CD14-positive monocyte (primary cell): ENCODE measurements at regions not wholly inside any gene's neighbourhood (a gene's known extent, or its start where the extent isn't known, plus 50 kb on each side); places are given as distances from the start of the nearest gene placed in this dataset.

ENCODE experiments used
- DNase-seq, 3 donors: peaks; one replicate each; pipeline ENCODE4 v3.0.0-alpha.2; 2011 to 2022
- H2AFZ ChIP-seq: 2 replicates; pipeline ENCODE4 v1.6.0; 2012; ENCODE audit warnings: mild to moderate bottlenecking, low read depth, low read length, inconsistent platforms; ENCODE audit not compliant: insufficient read depth, poor library complexity, severe bottlenecking
- H3K27ac ChIP-seq, 2 donors: 1 replicate in 1 of 2; 2 replicates in 1 of 2; pipeline ENCODE4 v1.5.1; 2012 to 2013; ENCODE audit warnings: low read length in 2 of 2, control low read depth in 1 of 2, inconsistent platforms in 1 of 2, low read depth in 1 of 2, mild to moderate bottlenecking in 1 of 2
- H3K27me3 ChIP-seq, 2 donors: one replicate each; pipeline versions ENCODE4 v1.6.0 to v1.6.1; 2011 to 2013; ENCODE audit warnings: low read length in 2 of 2; ENCODE audit not compliant: control insufficient read depth in 2 of 2, insufficient read depth in 2 of 2
- H3K36me3 ChIP-seq, 2 donors: replicated peaks in 1 of 2; 1 replicate in 1 of 2; 2 replicates in 1 of 2; pipeline versions ENCODE4 v1.5.1 to v1.6.1; 2012 to 2013; ENCODE audit warnings: low read length in 2 of 2, control low read depth in 1 of 2, inconsistent platforms in 1 of 2, mild to moderate bottlenecking in 1 of 2; ENCODE audit not compliant: insufficient read depth in 2 of 2, control insufficient read depth in 1 of 2
- H3K4me1 ChIP-seq, 2 donors: 1 replicate in 1 of 2; 2 replicates in 1 of 2; pipeline versions ENCODE4 v1.5.1 to v1.6.1; 2012 to 2013; ENCODE audit warnings: low read length in 2 of 2, control low read depth in 1 of 2, inconsistent platforms in 1 of 2, mild to moderate bottlenecking in 1 of 2, moderate library complexity in 1 of 2; ENCODE audit not compliant: insufficient read depth in 2 of 2, control insufficient read depth in 1 of 2
- H3K4me2 ChIP-seq: replicated peaks from 2 replicates; pipeline ENCODE3; 2012; ENCODE audit warnings: low read length, moderate library complexity, mild to moderate bottlenecking; ENCODE audit not compliant: poor library complexity, severe bottlenecking; ENCODE audit errors: extremely low read depth
- H3K4me3 ChIP-seq, 3 experiments: fragments of 200-600 bp in 1 of 3; sonication (generic) in 1 of 3; replicated peaks in 1 of 3; 1 replicate in 2 of 3; 2 replicates in 1 of 3; pipeline ENCODE4 v1.5.1; 2011 to 2013; ENCODE audit warnings: low read length in 3 of 3, mild to moderate bottlenecking in 3 of 3, control low read depth in 2 of 3, low read depth in 2 of 3, inconsistent platforms in 1 of 3, moderate library complexity in 1 of 3
- H3K79me2 ChIP-seq: 2 replicates; pipeline ENCODE4 v1.6.0; 2012; ENCODE audit warnings: mild to moderate bottlenecking, control low read depth, inconsistent platforms, low read length, moderate library complexity; ENCODE audit not compliant: insufficient read depth
- H3K9ac ChIP-seq: 2 replicates; pipeline ENCODE4 v1.6.0; 2017; ENCODE audit warnings: low read length, mild to moderate bottlenecking; ENCODE audit not compliant: insufficient read depth, poor library complexity, severe bottlenecking
- H3K9me3 ChIP-seq, 2 donors: replicated peaks in 1 of 2; 1 replicate in 1 of 2; 2 replicates in 1 of 2; pipeline versions ENCODE4 v1.5.1 to v1.6.1; 2012 to 2013; ENCODE audit warnings: low read length in 2 of 2, control low read depth in 1 of 2; ENCODE audit not compliant: control insufficient read depth in 1 of 2, insufficient read depth in 1 of 2
- H4K20me1 ChIP-seq: 2 replicates; pipeline ENCODE4 v1.6.0; 2012; ENCODE audit warnings: mild to moderate bottlenecking, low read length, control low read depth, moderate library complexity; ENCODE audit not compliant: insufficient read depth
- H3K27ac Mint-ChIP-seq, 7 donors: one replicate each; pipeline ENCODE4 v1.8.0; 2020; ENCODE audit warnings: mild to moderate bottlenecking in 7 of 7, mixed read lengths in 7 of 7, moderate library complexity in 6 of 7, inconsistent platforms in 2 of 7
- H3K27me3 Mint-ChIP-seq, 3 donors: one replicate each; pipeline ENCODE4 v1.8.0; 2021 to 2022; ENCODE audit warnings: low read depth in 3 of 3, mild to moderate bottlenecking in 3 of 3, mixed read lengths in 3 of 3, moderate library complexity in 3 of 3, inconsistent platforms in 1 of 3
- H3K36me3 Mint-ChIP-seq, 2 donors: one replicate each; pipeline ENCODE4 v1.8.0; 2020; ENCODE audit warnings: mixed read lengths in 2 of 2, inconsistent platforms in 1 of 2, mild to moderate bottlenecking in 1 of 2
- H3K4me1 Mint-ChIP-seq: one replicate; pipeline ENCODE4 v1.8.0; 2020; ENCODE audit warnings: mild to moderate bottlenecking, mixed read lengths
- H3K4me3 Mint-ChIP-seq, 2 donors: one replicate each; pipeline ENCODE4 v1.8.0; 2020; ENCODE audit warnings: mild to moderate bottlenecking in 2 of 2, mixed read lengths in 2 of 2, moderate library complexity in 1 of 2
- H3K9me3 Mint-ChIP-seq, 7 donors: one replicate each; pipeline ENCODE4 v1.8.0; 2020 to 2022; ENCODE audit warnings: mixed read lengths in 7 of 7, mild to moderate bottlenecking in 6 of 7, moderate library complexity in 6 of 7, inconsistent platforms in 2 of 7
- CTCF ChIP-seq: fragments of 200-600 bp; IDR thresholded peaks from one replicate; pipeline ENCODE4 v1.8.0; 2022; ENCODE audit warnings: antibody characterized with exemption, mild to moderate bottlenecking
- WGBS: methylation state at CpG from one replicate; pipeline ENCODE4 v1.1.5; 2013; ENCODE audit warnings: missing lambda C conversion rate; ENCODE audit not compliant: insufficient coverage; 5-methylcytosine and 5-hydroxymethylcytosine counted together
- intact Hi-C, 2 donors: fragments of 100-400 bp; cut with micrococcal nuclease; formaldehyde crosslinking; loops; one replicate each; pipeline versions ENCODE4 v1.15.0 to v1.15.1; 2023

DNA sequence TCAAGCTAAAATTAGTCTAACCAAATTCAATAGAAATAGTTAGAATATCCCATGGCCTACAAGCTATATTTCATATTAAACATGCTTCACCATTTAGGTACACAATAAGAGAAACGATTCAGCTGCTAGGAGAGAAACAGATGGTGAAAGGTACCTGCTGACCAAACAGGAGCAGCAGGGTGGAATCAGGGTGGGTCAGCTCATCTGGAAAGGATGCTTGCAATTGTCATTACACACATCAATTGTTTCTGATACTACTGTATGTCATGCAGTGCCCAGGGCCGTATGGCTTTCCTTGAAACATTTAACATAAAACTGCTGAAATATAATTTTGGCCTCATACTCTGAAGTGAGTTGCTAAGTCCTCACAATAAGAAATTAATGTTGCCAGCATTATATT is 776.0 kb downstream of the DACH1 start:
- H3K36me3 Mint-ChIP-seq: no peaks in the 10 kb centered on the region
- Histone ChIP-seq H3K4me3 (no peak overlapping the region), H3K27me3 (no peaks in the 10 kb centered on the region), H3K4me1 (no peaks in the 10 kb centered on the region), H4K20me1 (no peaks in the 10 kb centered on the region), H3K9me3 (peaks cover 0 to 7% of the 10 kb centered on the region in 2 donors), H3K36me3 (no peaks in the 10 kb centered on the region), H3K9ac (no peak overlapping the region), H3K4me2 (no peak overlapping the region), H3K27ac (no peak overlapping the region), H2AFZ (no peak overlapping the region), H3K79me2 (no peaks in the 10 kb centered on the region)
- H3K4me1 Mint-ChIP-seq: no peaks in the 10 kb centered on the region
- no CpG with 5 or more reads among the region's 2 CpGs for WGBS
- no peak overlapping the region for H3K4me3 Mint-ChIP-seq
- DNase-seq: no peak
- intact Hi-C loops: no loop called here
- H3K9me3 Mint-ChIP-seq: peaks cover 2 to 11% (median 4%) of the 10 kb centered on the region in 7 donors
- H3K27ac Mint-ChIP-seq: no peak overlapping the region
- H3K27me3 Mint-ChIP-seq: peaks cover 0 to 3% (median 0%) of the 10 kb centered on the region in 3 donors
- no peak for TF ChIP-seq CTCF

GRCh38 chr13:71089056-71089455 is 777.9 kb downstream of the DACH1 start:
- Histone ChIP-seq H3K27me3 (no peaks in the 10 kb centered on the region), H3K4me2 (no peak overlapping the region), H3K9me3 (peaks cover 0 to 4% of the 10 kb centered on the region in 2 donors), H3K4me1 (no peaks in the 10 kb centered on the region), H2AFZ (no peak overlapping the region), H3K27ac (no peak overlapping the region), H3K79me2 (no peaks in the 10 kb centered on the region), H4K20me1 (no peaks in the 10 kb centered on the region), H3K36me3 (no peaks in the 10 kb centered on the region), H3K4me3 (no peak overlapping the region), H3K9ac (no peak overlapping the region)
- peaks cover 2 to 11% (median 3%) of the 10 kb centered on the region in 7 donors for H3K9me3 Mint-ChIP-seq
- H3K36me3 Mint-ChIP-seq: no peaks in the 10 kb centered on the region
- no peak for TF ChIP-seq CTCF
- no peaks in the 10 kb centered on the region for H3K4me1 Mint-ChIP-seq
- no peak overlapping the region for H3K4me3 Mint-ChIP-seq
- WGBS: 98% methylated on average over 4 of the region's 4 CpGs
- intact Hi-C loops: no loop called here
- no peak for DNase-seq
- no peaks in the 10 kb centered on the region for H3K27me3 Mint-ChIP-seq
- H3K27ac Mint-ChIP-seq: no peak overlapping the region
